ENCODE measurements at regions not wholly inside any gene's neighbourhood (a gene's known extent, or its start where the extent isn't known, plus 50 kb on each side); places are given as distances from the start of the nearest gene placed in this dataset.

GRCh38 chr2:176471949-176472348 is 202.7 kb downstream of the MTX2 start:
- no peak for DNase-seq

GRCh38 chr2:176473177-176473576 is 203.9 kb downstream of the MTX2 start:
- DNase-seq = no peak

GRCh38 chr2:176473851-176474250 is 204.6 kb downstream of the MTX2 start:
- no peak for DNase-seq

GRCh38 chr2:176477336-176477735 is 208.1 kb downstream of the MTX2 start:
- DNase-seq = no peak

GRCh38 chr2:176479961-176480360 is 210.7 kb downstream of the MTX2 start:
- no peak for DNase-seq

- DNase-seq = no peak
Observed at GRCh38 chr2:176482107-176482506, 212.9 kb downstream of the MTX2 start.

GRCh38 chr2:176483476-176483875 is 214.2 kb downstream of the MTX2 start:
- no peak for DNase-seq

GRCh38 chr2:176483901-176484568 is 214.8 kb downstream of the MTX2 start:
- DNase-seq = no peak

GRCh38 chr2:176484838-176485237 is 215.6 kb downstream of the MTX2 start:
- no peak for DNase-seq

GRCh38 chr2:176488431-176488830 is 219.2 kb downstream of the MTX2 start:
- no peak for DNase-seq

GRCh38 chr2:176490061-176490861 is 221.0 kb downstream of the MTX2 start:
- no peak for DNase-seq

GRCh38 chr2:176491172-176491904 is 222.1 kb downstream of the MTX2 start:
- DNase-seq = peak; percentile 97 to 98

GRCh38 chr2:176492583-176492982 is 223.3 kb downstream of the MTX2 start:
- DNase-seq = no peak

GRCh38 chr2:176493226-176493825 is 224.1 kb downstream of the MTX2 start:
- DNase-seq = no peak

- peak; percentile 48 to 62 for DNase-seq
Observed at GRCh38 chr2:176493909-176494308, 224.7 kb downstream of the MTX2 start.

- peak; percentile 93 to 94 for DNase-seq
Observed at GRCh38 chr2:176494949-176495353, 225.7 kb downstream of the MTX2 start.

GRCh38 chr2:176495826-176496225 is 226.6 kb downstream of the MTX2 start:
- no peak for DNase-seq

GRCh38 chr2:176496761-176497160 is 227.5 kb downstream of the MTX2 start:
- no peak for DNase-seq

GRCh38 chr2:176500901-176501300 is 231.7 kb downstream of the MTX2 start:
- no peak for DNase-seq

GRCh38 chr2:176501617-176502016 is 232.4 kb downstream of the MTX2 start:
- DNase-seq = no peak

- no peak for DNase-seq
Observed at GRCh38 chr2:176502619-176503018, 233.4 kb downstream of the MTX2 start.

- DNase-seq = no peak
Observed at GRCh38 chr2:176503776-176504175, 234.5 kb downstream of the MTX2 start.

GRCh38 chr2:176504440-176504839 is 235.2 kb downstream of the MTX2 start:
- no peak for DNase-seq
